Spleen (tissue), 7 donors: ENCODE measurements at regions not wholly inside any gene's neighbourhood (a gene's known extent, or its start where the extent isn't known, plus 50 kb on each side); places are given as distances from the start of the nearest gene placed in this dataset.

Source experiments
- CTCF ChIP-seq, 11 experiments: fragments of 200-600 bp in 7 of 11; fragments of 450-650 bp in 4 of 11; sonication (generic) in 4 of 11; IDR thresholded peaks in 8 of 11; conservative IDR thresholded peaks in 3 of 11; 1 replicate in 7 of 11; 2 replicates in 4 of 11; pipeline versions ENCODE4 v1.4.0 to v1.8.0; 2016 to 2021; ENCODE audit warnings: antibody characterized with exemption in 11 of 11, inconsistent platforms in 4 of 11, mild to moderate bottlenecking in 1 of 11
- POLR2A ChIP-seq, 3 donors: fragments of 450-650 bp; IDR thresholded peaks; one replicate each; pipeline ENCODE4 v1.5.1; 2017; ENCODE audit warnings: antibody characterized with exemption in 3 of 3, mild to moderate bottlenecking in 1 of 3
- POLR2AphosphoS5 ChIP-seq, 3 donors: sonication (generic); formaldehyde crosslinking; IDR thresholded peaks; one replicate each; pipeline ENCODE4 v1.5.1; 2017; ENCODE audit warnings: antibody characterized with exemption in 3 of 3
- donor health status: DM: no; HTN: no; CAD: no; lungs with moderate emphysema.
- donor health status: DM: no; HTN: no; CAD: no.
- donor health status: DM: no; HTN: no; CAD: no.

DNA sequence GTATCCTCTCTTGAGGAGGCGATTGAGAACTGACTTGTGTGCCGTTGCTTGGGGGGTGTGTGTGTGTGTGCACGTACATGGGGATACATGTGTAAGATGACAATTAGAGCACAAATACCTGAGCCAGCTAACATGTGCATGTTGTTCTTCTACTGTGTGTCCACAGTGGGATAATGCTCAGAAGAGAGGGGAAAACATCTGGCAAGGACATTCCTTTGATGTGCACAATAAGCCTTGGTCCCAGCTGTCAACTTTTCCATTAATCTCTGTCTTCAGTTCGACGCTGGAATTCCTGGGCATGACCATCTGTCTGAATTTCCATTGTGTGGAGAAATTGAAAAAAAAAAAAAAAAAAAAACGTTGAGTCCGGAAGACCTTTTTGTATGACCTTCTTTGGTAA lies 592.0 kb upstream of the GALNTL6 start:
- no peak for TF ChIP-seq CTCF (IDR thresholded peaks at IDR 0.05 in 8 of 11, conservative IDR thresholded peaks at IDR 0.05 in 3 of 11)
- no peak for TF ChIP-seq POLR2A (IDR thresholded peaks at IDR 0.05)
- TF ChIP-seq POLR2AphosphoS5 (IDR thresholded peaks at IDR 0.05) = no peak
